ENCODE measurements at regions not wholly inside any gene's neighbourhood (a gene's known extent, or its start where the extent isn't known, plus 50 kb on each side); places are given as distances from the start of the nearest gene placed in this dataset.

DNA sequence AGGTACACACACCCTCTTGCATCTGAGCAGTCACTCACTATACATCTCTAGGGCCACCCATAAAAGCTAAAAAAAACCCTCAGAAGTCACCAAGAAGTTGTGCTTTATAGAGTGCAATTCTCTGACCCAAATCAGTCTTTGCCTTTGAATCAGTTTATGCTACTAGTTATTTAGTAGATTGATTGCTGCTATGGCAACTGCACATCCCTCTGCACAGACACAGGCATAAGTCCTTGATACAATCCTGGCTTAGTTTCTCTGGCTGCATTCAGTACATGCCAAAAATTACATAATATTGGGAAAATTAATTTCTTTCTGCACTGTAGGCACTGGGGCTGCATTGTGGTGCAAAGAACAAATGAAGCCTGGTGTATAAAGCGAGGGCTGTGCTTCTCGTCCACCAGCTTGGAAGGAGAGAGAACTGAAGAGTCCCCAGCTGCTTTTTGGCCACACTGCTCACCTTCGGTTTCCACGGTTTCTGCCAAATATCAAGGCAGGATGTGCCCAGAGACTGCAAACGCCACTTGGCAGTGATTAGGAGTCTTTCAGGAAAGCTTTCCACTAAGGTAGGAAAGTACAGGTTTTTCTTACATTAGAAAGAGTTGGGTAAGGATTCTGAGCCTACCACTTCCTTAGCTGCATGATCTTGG lies 258.4 kb downstream of the ELAVL2 start:
- no peak overlapping the region for H3K4me3 ChIP-seq (ENCODE audit: low read depth, low read length)
- TF ChIP-seq, protein P1, sequence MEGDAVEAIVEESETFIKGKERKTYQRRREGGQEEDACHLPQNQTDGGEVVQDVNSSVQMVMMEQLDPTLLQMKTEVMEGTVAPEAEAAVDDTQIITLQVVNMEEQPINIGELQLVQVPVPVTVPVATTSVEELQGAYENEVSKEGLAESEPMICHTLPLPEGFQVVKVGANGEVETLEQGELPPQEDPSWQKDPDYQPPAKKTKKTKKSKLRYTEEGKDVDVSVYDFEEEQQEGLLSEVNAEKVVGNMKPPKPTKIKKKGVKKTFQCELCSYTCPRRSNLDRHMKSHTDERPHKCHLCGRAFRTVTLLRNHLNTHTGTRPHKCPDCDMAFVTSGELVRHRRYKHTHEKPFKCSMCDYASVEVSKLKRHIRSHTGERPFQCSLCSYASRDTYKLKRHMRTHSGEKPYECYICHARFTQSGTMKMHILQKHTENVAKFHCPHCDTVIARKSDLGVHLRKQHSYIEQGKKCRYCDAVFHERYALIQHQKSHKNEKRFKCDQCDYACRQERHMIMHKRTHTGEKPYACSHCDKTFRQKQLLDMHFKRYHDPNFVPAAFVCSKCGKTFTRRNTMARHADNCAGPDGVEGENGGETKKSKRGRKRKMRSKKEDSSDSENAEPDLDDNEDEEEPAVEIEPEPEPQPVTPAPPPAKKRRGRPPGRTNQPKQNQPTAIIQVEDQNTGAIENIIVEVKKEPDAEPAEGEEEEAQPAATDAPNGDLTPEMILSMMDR (IDR thresholded peaks at IDR 0.05; ENCODE audit: insufficient read depth, low read length) = no peak
- DNase-seq (ENCODE audit: low read depth) = no peak

DNA sequence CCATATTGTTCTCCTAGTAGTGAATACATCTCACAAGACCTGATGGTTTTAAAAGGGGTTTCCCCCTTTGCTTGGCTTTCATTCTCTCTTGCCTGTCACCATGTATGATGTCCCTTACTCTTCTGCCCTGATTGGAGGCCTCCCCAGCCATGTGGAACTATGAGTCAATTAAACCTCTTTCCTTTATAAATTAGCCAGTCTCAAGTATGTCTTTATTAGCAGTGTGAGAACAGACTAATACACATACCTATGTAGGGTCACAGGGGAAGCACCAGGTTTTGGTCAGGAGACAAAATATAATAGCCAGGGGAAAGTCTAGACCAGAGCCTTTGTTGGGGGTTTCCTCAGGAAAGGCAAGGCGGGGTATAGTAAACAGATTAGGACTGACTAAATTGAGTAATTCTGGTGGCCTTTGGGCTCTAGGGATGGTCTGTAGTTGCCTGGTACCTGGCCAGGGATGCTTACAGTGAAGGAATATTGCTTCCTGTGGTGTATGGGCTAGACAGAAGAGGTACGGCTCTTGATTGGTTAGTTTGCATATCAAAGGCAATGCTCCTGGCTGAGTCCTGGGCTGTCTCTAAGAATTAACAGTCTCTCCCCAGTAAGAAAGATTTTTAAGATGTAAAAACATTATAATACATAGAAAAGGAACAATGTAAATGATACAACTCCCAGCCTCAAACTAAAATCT lies 254.5 kb downstream of the ELAVL2 start:
- no peak overlapping the region for H3K4me3 ChIP-seq (ENCODE audit: low read depth, low read length)
- TF ChIP-seq, protein P1 (IDR thresholded peaks at IDR 0.05; ENCODE audit: insufficient read depth, low read length) = no peak
- DNase-seq (ENCODE audit: low read depth) = no peak

DNA sequence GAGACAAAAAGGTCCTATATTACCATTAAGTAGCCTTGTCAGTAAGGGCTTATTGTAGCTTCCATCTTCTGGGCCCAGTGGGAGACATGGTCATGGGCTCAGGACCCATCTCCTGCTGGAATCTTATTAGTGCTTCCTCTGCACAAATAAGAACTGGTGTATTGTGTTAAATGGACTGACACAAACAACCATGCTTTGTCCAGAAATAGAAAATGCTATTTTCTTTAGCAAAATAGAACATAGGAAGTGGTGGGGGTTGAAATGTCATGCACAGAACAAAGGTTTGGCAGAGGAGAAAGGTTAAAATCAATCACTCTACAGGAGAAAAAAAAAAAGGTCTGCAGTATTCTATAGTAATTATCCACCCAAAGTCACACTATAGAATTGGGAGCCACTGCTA lies 252.2 kb downstream of the ELAVL2 start:
- TF ChIP-seq, protein P1 (IDR thresholded peaks at IDR 0.05; ENCODE audit: insufficient read depth, low read length) = no peak
- H3K4me3 ChIP-seq (ENCODE audit: low read depth, low read length) = no peak overlapping the region
- DNase-seq (ENCODE audit: low read depth) = no peak

DNA sequence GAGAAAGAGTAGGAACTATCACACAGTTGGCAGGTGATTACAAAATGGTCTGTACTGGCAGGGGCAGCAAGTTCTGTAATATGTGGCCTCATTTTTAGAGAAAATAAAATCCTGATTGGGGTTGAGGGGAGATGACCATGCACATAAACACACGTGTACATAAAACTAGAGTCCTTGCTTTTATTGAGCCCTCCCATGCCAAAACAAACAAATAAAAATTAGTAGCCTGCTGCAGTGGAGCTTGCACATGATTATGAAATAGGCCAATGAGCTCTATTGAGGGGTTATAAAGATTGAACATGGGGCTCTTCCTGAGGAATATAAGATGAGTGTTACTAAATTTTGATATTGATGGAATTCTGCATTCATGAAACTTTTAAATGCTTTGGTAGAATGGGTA lies 248.4 kb downstream of the ELAVL2 start:
- DNase-seq (ENCODE audit: low read depth) = no peak
- TF ChIP-seq, protein P1 (IDR thresholded peaks at IDR 0.05; ENCODE audit: insufficient read depth, low read length) = no peak
- H3K4me3 ChIP-seq (ENCODE audit: low read depth, low read length) = no peak overlapping the region

DNA sequence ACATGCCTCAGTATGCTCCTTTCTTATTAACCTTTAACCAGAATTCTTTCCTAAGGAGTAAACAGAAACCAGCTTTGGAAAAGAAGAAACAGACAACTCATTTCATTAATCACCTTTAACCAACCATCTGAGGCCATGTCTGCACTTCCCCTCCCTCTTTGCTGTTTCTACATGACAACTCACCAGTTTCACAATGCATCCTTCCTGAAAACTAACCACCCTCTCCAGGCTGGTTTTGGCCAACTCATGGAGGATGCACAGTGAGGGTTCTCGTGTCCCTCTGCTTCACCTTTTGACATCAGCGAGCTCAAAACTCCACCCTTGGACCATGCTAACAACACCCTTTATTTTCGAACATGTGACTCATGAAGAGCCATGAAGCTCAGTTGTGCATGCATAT lies 244.1 kb downstream of the ELAVL2 start:
- H3K4me3 ChIP-seq (ENCODE audit: low read depth, low read length) = no peak overlapping the region
- DNase-seq (ENCODE audit: low read depth) = no peak
- TF ChIP-seq, protein P1 (IDR thresholded peaks at IDR 0.05; ENCODE audit: insufficient read depth, low read length) = no peak

DNA sequence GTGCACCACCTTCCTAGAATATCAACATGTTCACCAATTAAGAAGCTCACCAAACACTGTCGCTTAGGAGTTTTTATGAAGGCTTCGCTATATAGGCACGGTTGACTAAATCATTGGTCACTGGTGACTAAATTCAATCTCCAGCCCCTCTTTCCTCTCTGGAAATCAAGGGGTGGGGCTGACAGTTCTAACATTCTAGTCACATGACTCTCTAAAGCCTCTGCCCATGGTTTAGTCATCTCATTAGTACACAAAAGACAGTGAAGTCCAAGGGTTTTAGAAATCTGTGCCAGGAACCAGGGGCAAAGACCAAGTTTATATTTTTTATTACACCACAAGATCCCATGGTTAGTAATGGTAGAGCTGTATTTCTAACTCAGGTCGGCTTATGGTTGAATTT lies 243.2 kb downstream of the ELAVL2 start:
- DNase-seq (ENCODE audit: low read depth) = no peak

More for the DNA sequence above, 243.2 kb downstream of the ELAVL2 start:
- TF ChIP-seq, protein P1 (IDR thresholded peaks at IDR 0.05; ENCODE audit: insufficient read depth, low read length) = no peak
- no peak overlapping the region for H3K4me3 ChIP-seq (ENCODE audit: low read depth, low read length)

All from fibroblast of the aortic adventitia (primary cell).